NB4 (cell line): ENCODE measurements at regions not wholly inside any gene's neighbourhood (a gene's known extent, or its start where the extent isn't known, plus 50 kb on each side); places are given as distances from the start of the nearest gene placed in this dataset.

Experiments
- MYC ChIP-seq: IDR thresholded peaks from 2 replicates; pipeline ENCODE4 v1.6.1; 2011; ENCODE audit warnings: low read depth, low read length
- POLR2A ChIP-seq: IDR thresholded peaks from 2 replicates; pipeline ENCODE4 v1.6.1; 2011; ENCODE audit warnings: mild to moderate bottlenecking; ENCODE audit not compliant: insufficient read length; ENCODE audit errors: extremely low read depth
- TF ChIP-seq, protein P1 (sequence below): IDR thresholded peaks from one replicate; pipeline ENCODE4 v1.5.1; 2012; ENCODE audit warnings: low read depth, low read length
- TF ChIP-seq, protein P2 (sequence below): IDR thresholded peaks from 2 replicates; pipeline ENCODE4 v1.6.1; 2011; ENCODE audit warnings: low read depth, low read length

DNA sequence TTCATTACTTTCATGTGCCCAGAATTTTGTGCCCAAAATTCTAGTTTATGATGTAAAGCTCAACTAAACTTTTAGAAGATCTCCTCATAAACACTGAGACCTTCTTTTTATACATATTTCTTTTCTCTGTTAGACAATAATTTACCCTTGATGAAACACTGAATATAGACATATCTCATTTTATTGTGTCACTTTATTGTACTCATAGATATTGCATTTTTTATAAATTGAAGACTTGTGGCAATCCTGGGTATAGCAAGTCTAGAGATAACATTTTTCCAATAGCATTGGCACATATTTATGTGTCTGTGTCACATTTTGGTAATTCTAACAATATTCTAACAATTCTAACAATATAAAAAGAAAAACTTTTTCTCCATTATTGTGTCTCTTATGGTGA lies 74.9 kb upstream of the POU3F2 start:
- TF ChIP-seq, protein P1, sequence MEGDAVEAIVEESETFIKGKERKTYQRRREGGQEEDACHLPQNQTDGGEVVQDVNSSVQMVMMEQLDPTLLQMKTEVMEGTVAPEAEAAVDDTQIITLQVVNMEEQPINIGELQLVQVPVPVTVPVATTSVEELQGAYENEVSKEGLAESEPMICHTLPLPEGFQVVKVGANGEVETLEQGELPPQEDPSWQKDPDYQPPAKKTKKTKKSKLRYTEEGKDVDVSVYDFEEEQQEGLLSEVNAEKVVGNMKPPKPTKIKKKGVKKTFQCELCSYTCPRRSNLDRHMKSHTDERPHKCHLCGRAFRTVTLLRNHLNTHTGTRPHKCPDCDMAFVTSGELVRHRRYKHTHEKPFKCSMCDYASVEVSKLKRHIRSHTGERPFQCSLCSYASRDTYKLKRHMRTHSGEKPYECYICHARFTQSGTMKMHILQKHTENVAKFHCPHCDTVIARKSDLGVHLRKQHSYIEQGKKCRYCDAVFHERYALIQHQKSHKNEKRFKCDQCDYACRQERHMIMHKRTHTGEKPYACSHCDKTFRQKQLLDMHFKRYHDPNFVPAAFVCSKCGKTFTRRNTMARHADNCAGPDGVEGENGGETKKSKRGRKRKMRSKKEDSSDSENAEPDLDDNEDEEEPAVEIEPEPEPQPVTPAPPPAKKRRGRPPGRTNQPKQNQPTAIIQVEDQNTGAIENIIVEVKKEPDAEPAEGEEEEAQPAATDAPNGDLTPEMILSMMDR: no peak
- TF ChIP-seq POLR2A: no peak
- TF ChIP-seq, protein P2, sequence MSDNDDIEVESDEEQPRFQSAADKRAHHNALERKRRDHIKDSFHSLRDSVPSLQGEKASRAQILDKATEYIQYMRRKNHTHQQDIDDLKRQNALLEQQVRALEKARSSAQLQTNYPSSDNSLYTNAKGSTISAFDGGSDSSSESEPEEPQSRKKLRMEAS: no peak
- no peak for TF ChIP-seq MYC
